ENCODE measurements at regions not wholly inside any gene's neighbourhood (a gene's known extent, or its start where the extent isn't known, plus 50 kb on each side); places are given as distances from the start of the nearest gene placed in this dataset.

GRCh38 chr10:69723653-69724052, 78.1 kb upstream of the COL13A1 start:
- DNase-seq (ENCODE audit: low read depth, low spot score) (no peak), ATAC-seq (no peak)
- no peak for TF ChIP-seq POLR2AphosphoS5 (IDR thresholded peaks at IDR 0.05; ENCODE audit: low read depth, low read length)
- no peak for TF ChIP-seq REST (IDR thresholded peaks at IDR 0.05; ENCODE audit: insufficient read depth in 1 of 2, low read depth in 2 of 2, low read length in 1 of 2)
- no peak for TF ChIP-seq TCF7L2 (IDR thresholded peaks at IDR 0.05; ENCODE audit: low read depth, low read length)
- no peak for TF ChIP-seq SIN3A (IDR thresholded peaks at IDR 0.05; ENCODE audit: borderline replicate concordance, insufficient read depth, low read depth, low read length)
- TF ChIP-seq CTCF (IDR thresholded peaks at IDR 0.05), result no peak
- ChIA-PET POLR2A (no interaction called here), CTCF (no interaction called here)
- H3K27me3 ChIP-seq (ENCODE audit: control insufficient read depth, insufficient read depth, low read length), result peaks cover 4% of the 10 kb centered on the region
- BruUV-seq (replicated peaks), result no TSS peak
- H3K27ac ChIP-seq (ENCODE audit: low read length), result no peak overlapping the region
- no peak overlapping the region for H3K4me3 ChIP-seq (ENCODE audit: low read depth in 2 of 2, low read length in 2 of 2)
- H3K36me3 ChIP-seq (ENCODE audit: control insufficient read depth, insufficient read depth, low read length), result no peaks in the 10 kb centered on the region
- intact Hi-C loops (cut with micrococcal nuclease; ENCODE audit: unreplicated experiment) (no loop called here), in situ Hi-C loops (cut with HindIII; ENCODE audit: low pct_unique_long_range_greater_than_20kb, low sequenced_read_pairs) (no loop called here)
- H3K4me1 ChIP-seq (ENCODE audit: control insufficient read depth, insufficient read depth, low read length), result no peaks in the 10 kb centered on the region
- peaks cover 3% of the 10 kb centered on the region; the same call in 1 of the 2 replicates for H3K9me3 ChIP-seq (ENCODE audit: control insufficient read depth, insufficient read depth, low read depth, low read length)

- Histone ChIP-seq H3K27me3 (ENCODE audit: control insufficient read depth, insufficient read depth, low read length) (peaks cover 4% of the 10 kb centered on the region), H3K36me3 (ENCODE audit: control insufficient read depth, insufficient read depth, low read length) (no peaks in the 10 kb centered on the region), H3K4me1 (ENCODE audit: control insufficient read depth, insufficient read depth, low read length) (no peaks in the 10 kb centered on the region), H3K9me3 (ENCODE audit: control insufficient read depth, insufficient read depth, low read depth, low read length) (no peaks in the 10 kb centered on the region), H3K27ac (ENCODE audit: low read length) (no peak overlapping the region), H3K4me3 (ENCODE audit: low read depth in 2 of 2, low read length in 2 of 2) (no peak overlapping the region)
- TF ChIP-seq SIN3A (IDR thresholded peaks at IDR 0.05; ENCODE audit: borderline replicate concordance, insufficient read depth, low read depth, low read length), result no peak
- TF ChIP-seq CTCF (IDR thresholded peaks at IDR 0.05), result no peak
- TF ChIP-seq TCF7L2 (IDR thresholded peaks at IDR 0.05; ENCODE audit: low read depth, low read length), result no peak
- TF ChIP-seq REST (IDR thresholded peaks at IDR 0.05; ENCODE audit: insufficient read depth in 1 of 2, low read depth in 2 of 2, low read length in 1 of 2), result no peak
- no peak for TF ChIP-seq POLR2AphosphoS5 (IDR thresholded peaks at IDR 0.05; ENCODE audit: low read depth, low read length)
- intact Hi-C loops (cut with micrococcal nuclease; ENCODE audit: unreplicated experiment), result no loop called here
- ChIA-PET POLR2A (interaction anchor here (0.6 kb wide), 2 partner anchors 152 to 197 kb away, joined by 3 to 5 read pairs; no protein-coding TSS in a partner anchor), CTCF (interaction anchor here (1.1 kb wide), 1 partner anchor 9 kb away, joined by 3 read pairs; no protein-coding TSS in a partner anchor)
- no peak for DNase-seq (ENCODE audit: low read depth, low spot score)
- in situ Hi-C loops (cut with HindIII; ENCODE audit: low pct_unique_long_range_greater_than_20kb, low sequenced_read_pairs), result no loop called here
- no TSS peak for BruUV-seq (replicated peaks)
- no peak for ATAC-seq
These were observed 74.9 kb upstream of the COL13A1 start for GRCh38 chr10:69726850-69727249.

All from Panc1 (cell line).